Fibroblast of lung (primary cell): ENCODE measurements at regions not wholly inside any gene's neighbourhood (a gene's known extent, or its start where the extent isn't known, plus 50 kb on each side); places are given as distances from the start of the nearest gene placed in this dataset.

ENCODE experiments used
- EZH2 ChIP-seq: IDR thresholded peaks from 2 replicates; pipeline ENCODE4 v1.5.1; 2012; ENCODE audit warnings: low read length, control low read depth, mild to moderate bottlenecking; ENCODE audit errors: missing control alignments
- TF ChIP-seq, protein P1 (sequence below), 2 donors: IDR thresholded peaks in 1 of 2; conservative IDR thresholded peaks in 1 of 2; 1 replicate in 1 of 2; 2 replicates in 1 of 2; pipeline ENCODE4 v1.5.1; 2011 to 2012; ENCODE audit warnings: low read length in 2 of 2, control low read depth in 1 of 2, inconsistent platforms in 1 of 2, low read depth in 1 of 2, mild to moderate bottlenecking in 1 of 2

- TF ChIP-seq, protein P1, sequence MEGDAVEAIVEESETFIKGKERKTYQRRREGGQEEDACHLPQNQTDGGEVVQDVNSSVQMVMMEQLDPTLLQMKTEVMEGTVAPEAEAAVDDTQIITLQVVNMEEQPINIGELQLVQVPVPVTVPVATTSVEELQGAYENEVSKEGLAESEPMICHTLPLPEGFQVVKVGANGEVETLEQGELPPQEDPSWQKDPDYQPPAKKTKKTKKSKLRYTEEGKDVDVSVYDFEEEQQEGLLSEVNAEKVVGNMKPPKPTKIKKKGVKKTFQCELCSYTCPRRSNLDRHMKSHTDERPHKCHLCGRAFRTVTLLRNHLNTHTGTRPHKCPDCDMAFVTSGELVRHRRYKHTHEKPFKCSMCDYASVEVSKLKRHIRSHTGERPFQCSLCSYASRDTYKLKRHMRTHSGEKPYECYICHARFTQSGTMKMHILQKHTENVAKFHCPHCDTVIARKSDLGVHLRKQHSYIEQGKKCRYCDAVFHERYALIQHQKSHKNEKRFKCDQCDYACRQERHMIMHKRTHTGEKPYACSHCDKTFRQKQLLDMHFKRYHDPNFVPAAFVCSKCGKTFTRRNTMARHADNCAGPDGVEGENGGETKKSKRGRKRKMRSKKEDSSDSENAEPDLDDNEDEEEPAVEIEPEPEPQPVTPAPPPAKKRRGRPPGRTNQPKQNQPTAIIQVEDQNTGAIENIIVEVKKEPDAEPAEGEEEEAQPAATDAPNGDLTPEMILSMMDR (conservative IDR thresholded peaks at IDR 0.05 in 1 of 2, IDR thresholded peaks at IDR 0.05 in 1 of 2; ENCODE audit: low read depth in 1 of 2, low read length in 2 of 2) = no peak
- TF ChIP-seq EZH2 = no peak
These were observed 1137.0 kb upstream of the POU3F4 start for GRCh38 chrX:82370978-82371646.
